Pulmonary artery endothelial cell (primary cell): ENCODE measurements at regions not wholly inside any gene's neighbourhood (a gene's known extent, or its start where the extent isn't known, plus 50 kb on each side); places are given as distances from the start of the nearest gene placed in this dataset.
"Not testable (repeated sequence)": the region's sequence is repeated elsewhere in the genome, so short reads cannot be mapped to it uniquely, and the experiment has no call there.

Experiments used
- DNase-seq: peaks from one replicate; pipeline ENCODE4 v3.0.0-alpha.2; 2011; ENCODE audit warnings: low read depth, low spot score

- DNase-seq, result no peak
These were observed 934.9 kb downstream of the LRFN5 start for GRCh38 chr14:42541535-42542001.

- no peak for DNase-seq
These were observed 928.7 kb downstream of the LRFN5 start for GRCh38 chr14:42535397-42535796.

- DNase-seq, result no peak
These were observed 926.8 kb downstream of the LRFN5 start for GRCh38 chr14:42533476-42533875.

- no peak for DNase-seq
These were observed 925.5 kb downstream of the LRFN5 start for GRCh38 chr14:42532194-42532593.

GRCh38 chr14:42527141-42527540 is 920.5 kb downstream of the LRFN5 start:
- DNase-seq, result no peak

GRCh38 chr14:42523666-42524065 is 917.0 kb downstream of the LRFN5 start:
- DNase-seq, result no peak

GRCh38 chr14:42517806-42518500 is 911.3 kb downstream of the LRFN5 start:
- DNase-seq, result no peak

- DNase-seq, result no peak
These were observed 907.2 kb downstream of the LRFN5 start for GRCh38 chr14:42513837-42514236.

GRCh38 chr14:42510071-42510470 is 903.4 kb downstream of the LRFN5 start:
- no peak for DNase-seq

- DNase-seq, result no peak
These were observed 901.7 kb downstream of the LRFN5 start for GRCh38 chr14:42508209-42508946.

GRCh38 chr14:42504433-42504832 is 897.8 kb downstream of the LRFN5 start:
- DNase-seq, result no peak

GRCh38 chr14:42499137-42499536 is 892.5 kb downstream of the LRFN5 start:
- no peak for DNase-seq

GRCh38 chr14:42490536-42490935 is 883.9 kb downstream of the LRFN5 start:
- DNase-seq, result no peak

GRCh38 chr14:42488965-42489364 is 882.3 kb downstream of the LRFN5 start:
- DNase-seq, result no peak

- not testable (repeated sequence) for DNase-seq
These were observed 875.8 kb downstream of the LRFN5 start for GRCh38 chr14:42482345-42482971.

GRCh38 chr14:42481714-42482113 is 875.0 kb downstream of the LRFN5 start:
- DNase-seq, result not testable (repeated sequence)

- DNase-seq, result no peak
These were observed 873.6 kb downstream of the LRFN5 start for GRCh38 chr14:42480255-42480654.

- no peak for DNase-seq
These were observed 868.6 kb downstream of the LRFN5 start for GRCh38 chr14:42475289-42475688.

- no peak for DNase-seq
These were observed 863.7 kb downstream of the LRFN5 start for GRCh38 chr14:42470427-42470719.

- DNase-seq, result no peak
These were observed 863.2 kb downstream of the LRFN5 start for GRCh38 chr14:42469637-42470426.

- DNase-seq, result no peak
These were observed 854.0 kb downstream of the LRFN5 start for GRCh38 chr14:42460673-42461072.

- no peak for DNase-seq
These were observed 852.6 kb downstream of the LRFN5 start for GRCh38 chr14:42459171-42459685.
